Activated naive CD4-positive, alpha-beta T cell treated with anti-CD3 and anti-CD28 coated beads for 36 hours (primary cell): ENCODE measurements at regions not wholly inside any gene's neighbourhood (a gene's known extent, or its start where the extent isn't known, plus 50 kb on each side); places are given as distances from the start of the nearest gene placed in this dataset.

ENCODE experiments used
- CTCF ChIA-PET: fragments of 350-600 bp; sonication (Branson Sonifier 250); formaldehyde crosslinking; loops from one replicate; lab custom pipeline; 2021; ENCODE audit warnings: antibody characterized with exemption; lab: Charles Lee
- DNase-seq: peaks from one replicate; pipeline ENCODE4 v3.0.0-alpha.2; 2020
- H3K27ac Mint-ChIP-seq: one replicate; pipeline ENCODE4 v1.8.0; 2021; ENCODE audit warnings: mild to moderate bottlenecking, mixed read lengths
- H3K27me3 Mint-ChIP-seq: one replicate; pipeline ENCODE4 v1.8.0; 2021; ENCODE audit warnings: low read depth, mixed read lengths
- H3K36me3 Mint-ChIP-seq: one replicate; pipeline ENCODE4 v1.8.0; 2021; ENCODE audit warnings: low read depth, mixed read lengths
- H3K4me1 Mint-ChIP-seq: one replicate; pipeline ENCODE4 v1.8.0; 2021; ENCODE audit warnings: low read depth, mixed read lengths
- H3K4me3 Mint-ChIP-seq: one replicate; pipeline ENCODE4 v1.8.0; 2021; ENCODE audit warnings: mild to moderate bottlenecking, moderate library complexity, mixed read lengths
- H3K9me3 Mint-ChIP-seq: one replicate; pipeline ENCODE4 v1.8.0; 2021; ENCODE audit warnings: mixed read lengths
- intact Hi-C: fragments of 100-400 bp; cut with micrococcal nuclease; formaldehyde crosslinking; loops from one replicate; pipeline ENCODE4 v1.15.1; 2023

- Mint-ChIP-seq H3K36me3 (no peaks in the 10 kb centered on the region), H3K4me3 (no peak overlapping the region), H3K4me1 (peaks cover 8% of the 10 kb centered on the region), H3K27ac (no peak overlapping the region), H3K27me3 (peaks cover 13% of the 10 kb centered on the region), H3K9me3 (no peaks in the 10 kb centered on the region)
- intact Hi-C loops, result no loop called here
- CTCF ChIA-PET, result no interaction called here
- no peak for DNase-seq
Observed at GRCh38 chr1:54497338-54497737, 50.7 kb upstream of the ACOT11 start.

- CTCF ChIA-PET, result interaction anchor here (0.6 kb wide), 1 partner anchor 80 kb away, joined by 3 read pairs; no protein-coding TSS in a partner anchor
- intact Hi-C loops, result no loop called here
Observed at GRCh38 chr1:54495954-54496353, 52.1 kb upstream of the ACOT11 start.

GRCh38 chr1:54493608-54494007 lies 54.4 kb upstream of the ACOT11 start:
- H3K27ac Mint-ChIP-seq, result no peak overlapping the region
- no peak overlapping the region for H3K4me3 Mint-ChIP-seq
- intact Hi-C loops, result no loop called here
- H3K4me1 Mint-ChIP-seq, result peaks cover 11% of the 10 kb centered on the region
- CTCF ChIA-PET, result interaction anchor here (0.8 kb wide), 1 partner anchor 307 kb away, joined by 5 read pairs; no protein-coding TSS in a partner anchor
- H3K9me3 Mint-ChIP-seq, result no peaks in the 10 kb centered on the region
- H3K36me3 Mint-ChIP-seq, result no peaks in the 10 kb centered on the region
- H3K27me3 Mint-ChIP-seq, result peaks cover 5% of the 10 kb centered on the region
- DNase-seq, result no peak

More at GRCh38 chr1:54495954-54496353, 52.1 kb upstream of the ACOT11 start:
- DNase-seq, result no peak
- Mint-ChIP-seq H3K4me1 (peaks cover 8% of the 10 kb centered on the region), H3K4me3 (no peak overlapping the region), H3K27me3 (peaks cover 13% of the 10 kb centered on the region), H3K9me3 (no peaks in the 10 kb centered on the region), H3K27ac (no peak overlapping the region), H3K36me3 (no peaks in the 10 kb centered on the region)

GRCh38 chr1:54490361-54491248 lies 57.4 kb upstream of the ACOT11 start:
- Mint-ChIP-seq H3K27ac (no peak overlapping the region), H3K9me3 (no peaks in the 10 kb centered on the region), H3K36me3 (no peaks in the 10 kb centered on the region), H3K4me3 (no peak overlapping the region), H3K4me1 (peaks cover 33% of the 10 kb centered on the region), H3K27me3 (peaks cover 2% of the 10 kb centered on the region)
- CTCF ChIA-PET, result interaction anchor here (0.6 to 1.9 kb wide), 9 partner anchors 18 to 369 kb away, joined by 3 to 11 read pairs (median 6); partner anchors contain the start of gene TTC22
- no peak for DNase-seq
- intact Hi-C loops, result no loop called here

GRCh38 chr1:54489627-54490250 lies 58.3 kb upstream of the ACOT11 start:
- Mint-ChIP-seq H3K27me3 (peaks cover 2% of the 10 kb centered on the region), H3K4me1 (peaks cover 37% of the 10 kb centered on the region), H3K9me3 (no peaks in the 10 kb centered on the region), H3K4me3 (peak overlapping the region; percentile 76), H3K36me3 (no peaks in the 10 kb centered on the region), H3K27ac (no peak overlapping the region)
- no peak for DNase-seq
- CTCF ChIA-PET, result interaction anchor here (0.6 to 2.7 kb wide), 30 partner anchors 10 to 416 kb away, joined by 3 to 23 read pairs (median 5); partner anchors contain the start of genes CYB5RL, MRPL37, SSBP3 and TTC22
- intact Hi-C loops, result loop anchor here (1.0 to 10.0 kb wide), 8 partner anchors 129 to 625 kb away; partner anchors contain the start of genes CYB5RL and MRPL37

- H3K4me3 Mint-ChIP-seq, result peak overlapping the region; percentile 76
- H3K36me3 Mint-ChIP-seq, result no peaks in the 10 kb centered on the region
- intact Hi-C loops, result loop anchor here (1.0 to 10.0 kb wide), 11 partner anchors 82 to 624 kb away; partner anchors contain the start of genes CYB5RL, MRPL37, TCEANC2 and TMEM59
- CTCF ChIA-PET, result interaction anchor here (0.6 to 2.7 kb wide), 33 partner anchors 9 to 415 kb away, joined by 3 to 23 read pairs (median 4); partner anchors contain the start of genes CYB5RL, MRPL37, SSBP3 and TTC22
- H3K27ac Mint-ChIP-seq, result peak overlapping the region; percentile 63
- DNase-seq, result peak; percentile 61
- H3K9me3 Mint-ChIP-seq, result no peaks in the 10 kb centered on the region
- peaks cover 2% of the 10 kb centered on the region for H3K27me3 Mint-ChIP-seq
- peaks cover 37% of the 10 kb centered on the region for H3K4me1 Mint-ChIP-seq
Observed at GRCh38 chr1:54488779-54489626, 59.0 kb upstream of the ACOT11 start.

- Mint-ChIP-seq H3K27ac (peak overlapping the region; percentile 63), H3K4me3 (peak overlapping the region; percentile 76), H3K9me3 (no peaks in the 10 kb centered on the region), H3K27me3 (peaks cover 2% of the 10 kb centered on the region), H3K36me3 (no peaks in the 10 kb centered on the region), H3K4me1 (peaks cover 37% of the 10 kb centered on the region)
- peak; percentile 64 for DNase-seq
- intact Hi-C loops, result loop anchor here (1.0 to 10.0 kb wide), 6 partner anchors 81 to 623 kb away; partner anchors contain the start of genes TCEANC2 and TMEM59
- CTCF ChIA-PET, result interaction anchor here (0.7 to 2.7 kb wide), 16 partner anchors 9 to 307 kb away, joined by 3 to 23 read pairs (median 5); partner anchors contain the start of genes CYB5RL, MRPL37 and SSBP3
Observed at GRCh38 chr1:54488065-54488750, 59.8 kb upstream of the ACOT11 start.

GRCh38 chr1:54487571-54488050 lies 60.4 kb upstream of the ACOT11 start:
- peak overlapping the region; percentile 53 for H3K4me3 Mint-ChIP-seq
- no peaks in the 10 kb centered on the region for H3K9me3 Mint-ChIP-seq
- peaks cover 2% of the 10 kb centered on the region for H3K27me3 Mint-ChIP-seq
- no peak for DNase-seq
- CTCF ChIA-PET, result interaction anchor here (0.9 to 2.7 kb wide), 7 partner anchors 8 to 322 kb away, joined by 3 to 23 read pairs (median 5); partner anchors contain the start of genes CYB5RL and MRPL37
- intact Hi-C loops, result loop anchor here (1.0 to 10.0 kb wide), 6 partner anchors 80 to 623 kb away; partner anchors contain the start of genes TCEANC2 and TMEM59
- no peaks in the 10 kb centered on the region for H3K36me3 Mint-ChIP-seq
- H3K4me1 Mint-ChIP-seq, result peaks cover 37% of the 10 kb centered on the region
- H3K27ac Mint-ChIP-seq, result no peak overlapping the region

GRCh38 chr1:54486907-54487306 lies 61.1 kb upstream of the ACOT11 start:
- intact Hi-C loops, result loop anchor here (1.0 to 10.0 kb wide), 2 partner anchors 10 to 622 kb away; no protein-coding TSS in a partner anchor
- Mint-ChIP-seq H3K27me3 (peaks cover 2% of the 10 kb centered on the region), H3K9me3 (no peaks in the 10 kb centered on the region), H3K36me3 (no peaks in the 10 kb centered on the region), H3K4me1 (peaks cover 39% of the 10 kb centered on the region), H3K4me3 (no peak overlapping the region), H3K27ac (no peak overlapping the region)
- CTCF ChIA-PET, result interaction anchor here (0.7 to 1.7 kb wide), 9 partner anchors 10 to 323 kb away, joined by 3 to 6 read pairs (median 4); no protein-coding TSS in a partner anchor
- no peak for DNase-seq

GRCh38 chr1:54485416-54485815 lies 62.6 kb upstream of the ACOT11 start:
- peaks cover 2% of the 10 kb centered on the region for H3K27me3 Mint-ChIP-seq
- no peaks in the 10 kb centered on the region for H3K36me3 Mint-ChIP-seq
- no peak for DNase-seq
- H3K27ac Mint-ChIP-seq, result no peak overlapping the region
- H3K4me3 Mint-ChIP-seq, result no peak overlapping the region
- intact Hi-C loops, result loop anchor here (10.0 kb wide), 1 partner anchor 621 kb away; no protein-coding TSS in a partner anchor
- no peaks in the 10 kb centered on the region for H3K9me3 Mint-ChIP-seq
- H3K4me1 Mint-ChIP-seq, result peaks cover 50% of the 10 kb centered on the region
- CTCF ChIA-PET, result interaction anchor here (0.5 kb wide), 1 partner anchor 104 kb away, joined by 4 read pairs; no protein-coding TSS in a partner anchor
